T-helper 1 cell (primary cell): ENCODE measurements at regions not wholly inside any gene's neighbourhood (a gene's known extent, or its start where the extent isn't known, plus 50 kb on each side); places are given as distances from the start of the nearest gene placed in this dataset.
"Not testable (repeated sequence)": the region's sequence is repeated elsewhere in the genome, so short reads cannot be mapped to it uniquely, and the experiment has no call there.

Experiments
- DNase-seq, 5 donors: peaks; one replicate each; pipeline ENCODE4 v3.0.0-alpha.2; 2012 to 2020

GRCh38 chr20:57110121-57111027, 156.1 kb downstream of the BMP7 start:
- DNase-seq = not testable (repeated sequence)

- no peak for DNase-seq
These were observed 155.4 kb downstream of the BMP7 start for GRCh38 chr20:57111028-57111373.

GRCh38 chr20:57112448-57112847, 154.0 kb downstream of the BMP7 start:
- DNase-seq = no peak

GRCh38 chr20:57114290-57115005, 152.0 kb downstream of the BMP7 start:
- no peak for DNase-seq

- DNase-seq = no peak
These were observed 149.1 kb downstream of the BMP7 start for GRCh38 chr20:57117296-57117695.

- DNase-seq = no peak
These were observed 148.2 kb downstream of the BMP7 start for GRCh38 chr20:57118107-57118769.
